ENCODE measurements at regions not wholly inside any gene's neighbourhood (a gene's known extent, or its start where the extent isn't known, plus 50 kb on each side); places are given as distances from the start of the nearest gene placed in this dataset.

DNA sequence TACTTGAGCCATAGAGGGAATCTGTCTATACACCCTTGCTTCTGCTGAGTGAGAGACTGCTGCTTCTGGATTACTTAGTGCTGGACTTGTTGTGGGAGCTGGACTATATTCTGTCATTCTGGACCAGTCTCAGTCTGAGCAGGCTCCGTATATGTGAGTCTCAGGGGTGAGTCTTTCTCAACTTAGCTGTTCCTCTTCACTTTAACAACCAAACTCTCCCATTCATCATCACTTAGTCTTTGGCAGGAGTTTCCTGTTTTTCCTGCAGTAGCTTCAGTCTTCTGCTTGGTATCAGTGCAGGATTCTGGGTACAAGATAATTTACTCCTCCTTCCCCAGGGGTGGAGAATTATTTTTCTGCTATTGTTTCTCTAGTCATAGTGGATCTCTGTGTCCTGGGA is 779.5 kb downstream of the METTL15 start:
- Histone ChIP-seq H3K27ac (replicated peaks) (no peak overlapping the region), H3K4me1 (no peaks in the 10 kb centered on the region), H3K9me3 (replicated peaks) (peaks cover 25% of the 10 kb centered on the region), H3K4me3 (no peak overlapping the region), H3K36me3 (no peaks in the 10 kb centered on the region), H3K27me3 (ENCODE audit: low read depth) (no peaks in the 10 kb centered on the region)
- TF ChIP-seq, protein P1, sequence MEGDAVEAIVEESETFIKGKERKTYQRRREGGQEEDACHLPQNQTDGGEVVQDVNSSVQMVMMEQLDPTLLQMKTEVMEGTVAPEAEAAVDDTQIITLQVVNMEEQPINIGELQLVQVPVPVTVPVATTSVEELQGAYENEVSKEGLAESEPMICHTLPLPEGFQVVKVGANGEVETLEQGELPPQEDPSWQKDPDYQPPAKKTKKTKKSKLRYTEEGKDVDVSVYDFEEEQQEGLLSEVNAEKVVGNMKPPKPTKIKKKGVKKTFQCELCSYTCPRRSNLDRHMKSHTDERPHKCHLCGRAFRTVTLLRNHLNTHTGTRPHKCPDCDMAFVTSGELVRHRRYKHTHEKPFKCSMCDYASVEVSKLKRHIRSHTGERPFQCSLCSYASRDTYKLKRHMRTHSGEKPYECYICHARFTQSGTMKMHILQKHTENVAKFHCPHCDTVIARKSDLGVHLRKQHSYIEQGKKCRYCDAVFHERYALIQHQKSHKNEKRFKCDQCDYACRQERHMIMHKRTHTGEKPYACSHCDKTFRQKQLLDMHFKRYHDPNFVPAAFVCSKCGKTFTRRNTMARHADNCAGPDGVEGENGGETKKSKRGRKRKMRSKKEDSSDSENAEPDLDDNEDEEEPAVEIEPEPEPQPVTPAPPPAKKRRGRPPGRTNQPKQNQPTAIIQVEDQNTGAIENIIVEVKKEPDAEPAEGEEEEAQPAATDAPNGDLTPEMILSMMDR (IDR thresholded peaks at IDR 0.05; ENCODE audit: borderline replicate concordance), result no peak
- intact Hi-C loops (cut with micrococcal nuclease), result no loop called here
- DNase-seq, result no peak

DNA sequence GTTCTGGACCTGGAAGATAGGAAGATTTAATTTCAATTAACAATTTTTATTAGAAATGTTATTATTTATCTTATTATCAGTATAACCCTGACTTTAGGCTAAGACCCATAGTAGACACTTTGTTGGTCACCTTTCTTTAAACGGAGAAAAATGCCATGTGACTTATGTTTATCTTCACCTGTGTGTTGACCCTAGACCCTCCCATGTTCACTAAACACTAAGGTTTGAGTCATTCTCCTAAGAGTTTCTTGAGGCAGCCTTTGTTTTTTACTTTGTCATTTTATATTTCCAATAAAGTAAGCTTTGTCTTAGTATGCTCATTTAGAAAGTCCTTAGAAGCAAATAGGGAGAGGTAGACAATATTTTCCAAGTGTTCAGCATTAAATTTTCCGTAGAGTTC is 771.7 kb downstream of the METTL15 start:
- H3K4me3 ChIP-seq, result no peak overlapping the region
- intact Hi-C loops (cut with micrococcal nuclease), result no loop called here
- TF ChIP-seq, protein P1 (IDR thresholded peaks at IDR 0.05; ENCODE audit: borderline replicate concordance), result no peak
- no peak for DNase-seq
- H3K27ac ChIP-seq (replicated peaks), result no peak overlapping the region
- H3K9me3 ChIP-seq (replicated peaks), result peaks cover 8% of the 10 kb centered on the region
- no peaks in the 10 kb centered on the region for H3K36me3 ChIP-seq
- H3K4me1 ChIP-seq, result no peaks in the 10 kb centered on the region
- no peaks in the 10 kb centered on the region for H3K27me3 ChIP-seq (ENCODE audit: low read depth)

DNA sequence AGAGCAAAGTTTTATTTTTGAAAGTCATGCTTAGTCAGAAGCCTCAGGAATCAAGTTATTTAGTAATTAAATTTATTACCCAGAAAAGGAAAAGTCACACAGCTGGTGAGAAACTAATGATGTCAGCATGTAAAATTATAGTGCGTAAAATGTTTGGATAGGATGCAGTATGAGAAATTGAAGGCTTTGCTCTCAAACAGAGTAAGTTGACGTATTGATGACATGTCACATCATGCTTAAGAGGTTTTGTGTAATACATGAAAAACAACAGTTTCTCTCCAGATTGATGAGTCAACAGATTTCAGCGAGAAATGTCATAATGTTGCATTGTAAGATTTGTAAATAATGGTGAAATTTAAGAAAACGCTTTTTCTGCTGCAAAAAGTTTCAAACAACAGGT is 769.8 kb downstream of the METTL15 start:
- Histone ChIP-seq H3K36me3 (no peaks in the 10 kb centered on the region), H3K4me3 (no peak overlapping the region), H3K27ac (replicated peaks) (no peak overlapping the region), H3K9me3 (replicated peaks) (peaks cover 3% of the 10 kb centered on the region), H3K27me3 (ENCODE audit: low read depth) (no peaks in the 10 kb centered on the region), H3K4me1 (no peaks in the 10 kb centered on the region)
- TF ChIP-seq, protein P1 (IDR thresholded peaks at IDR 0.05; ENCODE audit: borderline replicate concordance), result no peak
- intact Hi-C loops (cut with micrococcal nuclease), result no loop called here
- no peak for DNase-seq

DNA sequence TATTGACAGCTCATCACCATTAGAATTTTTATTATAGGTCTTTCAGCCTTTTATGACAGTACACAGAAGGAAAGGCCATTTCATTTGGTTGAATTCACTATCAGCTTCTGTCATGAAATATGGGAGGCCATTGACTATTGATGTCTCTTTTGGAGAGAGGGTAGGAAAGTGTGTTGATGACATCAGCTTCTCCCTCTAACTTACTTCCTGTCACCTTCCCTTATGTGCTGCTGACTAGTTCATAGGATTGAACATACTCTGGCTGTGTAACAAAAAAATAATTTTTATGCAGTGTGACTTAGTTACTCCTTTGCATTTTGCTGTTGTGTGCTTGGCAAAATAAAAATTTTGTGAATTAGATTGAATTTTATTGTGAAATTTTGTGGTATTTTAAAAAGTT is 769.2 kb downstream of the METTL15 start:
- Histone ChIP-seq H3K4me3 (no peak overlapping the region), H3K27me3 (ENCODE audit: low read depth) (no peaks in the 10 kb centered on the region), H3K36me3 (no peaks in the 10 kb centered on the region), H3K9me3 (replicated peaks) (peaks cover 8% of the 10 kb centered on the region), H3K4me1 (no peaks in the 10 kb centered on the region), H3K27ac (replicated peaks) (no peak overlapping the region)
- DNase-seq, result no peak
- TF ChIP-seq, protein P1 (IDR thresholded peaks at IDR 0.05; ENCODE audit: borderline replicate concordance), result no peak
- intact Hi-C loops (cut with micrococcal nuclease), result no loop called here

DNA sequence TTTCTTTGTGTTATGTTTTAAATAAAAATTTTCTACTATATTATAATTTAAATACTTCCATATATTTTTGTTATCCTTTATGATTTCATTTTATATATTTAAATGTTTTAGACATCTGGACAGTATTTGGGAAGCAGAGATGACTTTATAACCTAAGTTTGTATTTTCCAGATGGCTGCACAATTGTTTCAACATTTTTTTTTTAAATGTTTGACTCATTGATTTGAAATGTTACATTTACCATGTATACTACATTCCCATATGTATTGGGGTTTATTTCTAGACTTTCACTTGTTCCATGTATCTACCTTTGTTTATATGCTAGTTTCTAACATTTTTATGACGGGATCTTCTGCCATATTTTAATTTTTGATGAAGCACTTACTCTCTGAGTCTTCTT is 766.5 kb downstream of the METTL15 start:
- H3K36me3 ChIP-seq, result no peaks in the 10 kb centered on the region
- TF ChIP-seq, protein P1 (IDR thresholded peaks at IDR 0.05; ENCODE audit: borderline replicate concordance), result no peak
- intact Hi-C loops (cut with micrococcal nuclease), result no loop called here
- no peak for DNase-seq
- H3K27me3 ChIP-seq (ENCODE audit: low read depth), result no peaks in the 10 kb centered on the region
- H3K4me3 ChIP-seq, result no peak overlapping the region
- peaks cover 15% of the 10 kb centered on the region for H3K9me3 ChIP-seq (replicated peaks)
- H3K4me1 ChIP-seq, result no peaks in the 10 kb centered on the region
- no peak overlapping the region for H3K27ac ChIP-seq (replicated peaks)

DNA sequence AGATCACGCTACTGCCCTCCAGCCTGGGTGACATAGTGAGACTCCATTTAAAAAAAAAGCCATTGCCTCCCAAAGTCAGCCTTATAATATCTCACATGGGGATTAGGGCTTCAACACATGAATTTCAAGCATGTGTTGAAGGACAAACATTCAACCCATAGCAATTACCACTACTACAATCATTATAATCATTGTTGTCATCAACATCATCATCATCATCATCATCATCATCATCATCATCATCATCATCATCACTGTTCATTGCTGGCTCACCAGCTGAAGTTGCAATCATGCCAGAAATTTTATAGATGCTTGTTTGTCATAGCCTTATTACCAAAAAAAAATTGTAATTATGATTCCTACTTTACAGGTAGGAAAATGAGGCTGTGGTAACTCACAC is 762.9 kb downstream of the METTL15 start:
- DNase-seq, result no peak
- Histone ChIP-seq H3K27me3 (ENCODE audit: low read depth) (no peaks in the 10 kb centered on the region), H3K4me3 (no peak overlapping the region), H3K27ac (replicated peaks) (no peak overlapping the region), H3K9me3 (replicated peaks) (peaks cover 15% of the 10 kb centered on the region), H3K4me1 (no peaks in the 10 kb centered on the region), H3K36me3 (no peaks in the 10 kb centered on the region)
- intact Hi-C loops (cut with micrococcal nuclease), result no loop called here
- TF ChIP-seq, protein P1 (IDR thresholded peaks at IDR 0.05; ENCODE audit: borderline replicate concordance), result no peak

Data from left ventricle myocardium inferior (tissue), 1 donor.